LoVo (cell line): ENCODE measurements at regions not wholly inside any gene's neighbourhood (a gene's known extent, or its start where the extent isn't known, plus 50 kb on each side); places are given as distances from the start of the nearest gene placed in this dataset.
"Not testable (repeated sequence)": the region's sequence is repeated elsewhere in the genome, so short reads cannot be mapped to it uniquely, and the experiment has no call there.

Source experiments
- DNase-seq: peaks from one replicate; pipeline ENCODE4 v3.0.0-alpha.2; 2016; ENCODE audit warnings: low spot score

- DNase-seq = no peak
Measured at GRCh38 chr18:5021558-5021957, 175.5 kb downstream of the AKAIN1 start.

GRCh38 chr18:5015213-5015612 is 181.8 kb downstream of the AKAIN1 start:
- DNase-seq = no peak

- DNase-seq = not testable (repeated sequence)
Measured at GRCh38 chr18:5004031-5004820, 192.8 kb downstream of the AKAIN1 start.

GRCh38 chr18:4994710-4995109 is 202.3 kb downstream of the AKAIN1 start:
- no peak for DNase-seq

GRCh38 chr18:4987452-4988405 is 209.3 kb downstream of the AKAIN1 start:
- no peak for DNase-seq

GRCh38 chr18:4986677-4987076 is 210.4 kb downstream of the AKAIN1 start:
- no peak for DNase-seq

- DNase-seq = no peak
Measured at GRCh38 chr18:4986066-4986465, 211.0 kb downstream of the AKAIN1 start.

- DNase-seq = no peak
Measured at GRCh38 chr18:4961121-4961909, 235.7 kb downstream of the AKAIN1 start.

- DNase-seq = no peak
Measured at GRCh38 chr18:4960578-4960977, 236.5 kb downstream of the AKAIN1 start.

GRCh38 chr18:4931209-4931608 is 265.8 kb downstream of the AKAIN1 start:
- no peak for DNase-seq

- no peak for DNase-seq
Measured at GRCh38 chr18:4921548-4921947, 275.5 kb downstream of the AKAIN1 start.

GRCh38 chr18:4917509-4917908 is 279.5 kb downstream of the AKAIN1 start:
- DNase-seq = not testable (repeated sequence)

GRCh38 chr18:4908328-4908727 is 288.7 kb downstream of the AKAIN1 start:
- no peak for DNase-seq

- no peak for DNase-seq
Measured at GRCh38 chr18:4906856-4907255, 290.2 kb downstream of the AKAIN1 start.

- no peak for DNase-seq
Measured at GRCh38 chr18:4888251-4889040, 308.6 kb downstream of the AKAIN1 start.

GRCh38 chr18:4878480-4878879 is 318.6 kb downstream of the AKAIN1 start:
- no peak for DNase-seq

- no peak for DNase-seq
Measured at GRCh38 chr18:4871197-4871596, 325.9 kb downstream of the AKAIN1 start.

GRCh38 chr18:4870177-4870773 is 326.8 kb downstream of the AKAIN1 start:
- peak; percentile 19 for DNase-seq

GRCh38 chr18:4869155-4869554 is 327.9 kb downstream of the AKAIN1 start:
- DNase-seq = no peak

GRCh38 chr18:4858379-4859127 is 338.5 kb downstream of the AKAIN1 start:
- DNase-seq = no peak
